ENCODE measurements at regions not wholly inside any gene's neighbourhood (a gene's known extent, or its start where the extent isn't known, plus 50 kb on each side); places are given as distances from the start of the nearest gene placed in this dataset.
A peak's percentile ranks its signal among the peaks of the same experiment; 100 is the strongest.

DNA sequence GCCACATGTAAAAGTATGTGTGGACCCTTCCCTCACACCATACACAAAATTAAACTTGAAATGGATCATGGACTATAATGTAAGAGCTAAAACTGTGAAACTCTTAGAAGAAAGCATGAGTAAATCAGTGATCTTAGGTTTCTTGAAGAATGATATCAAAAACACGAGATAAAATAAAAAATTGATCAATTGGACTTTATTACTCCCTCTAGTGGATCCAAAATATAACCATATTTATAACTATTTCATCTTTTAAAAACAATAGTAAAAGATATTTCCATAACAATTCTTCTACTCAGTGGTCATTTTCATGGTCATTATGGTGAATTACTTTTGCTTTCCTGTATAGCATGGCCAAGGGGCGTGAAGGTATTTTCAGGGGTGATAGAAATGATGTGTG is 174.6 kb upstream of the LSM14A start:
- intact Hi-C loops (cut with micrococcal nuclease; ENCODE audit: unreplicated experiment), result loop anchor here (5.0 kb wide), 1 partner anchor 200 kb away; the partner anchor contains the start of gene KCTD15
- POLR2A ChIA-PET (ENCODE audit: unreplicated experiment), result no interaction called here
- Histone ChIP-seq H3K79me2 (ENCODE audit: low read depth) (no peaks in the 10 kb centered on the region), H3K4me1 (replicated peaks; ENCODE audit: insufficient read depth) (no peaks in the 10 kb centered on the region), H3K4me3 (no peak overlapping the region), H4K20me1 (ENCODE audit: insufficient read depth) (no peaks in the 10 kb centered on the region), H2AFZ (no peak overlapping the region), H3K9me3 (ENCODE audit: insufficient read depth, low read depth) (no peaks in the 10 kb centered on the region), H3F3A (ENCODE audit: insufficient read depth, low read depth) (no peaks in the 10 kb centered on the region), H3K27me3 (ENCODE audit: insufficient read depth, low read depth) (peaks cover 37% of the 10 kb centered on the region), H3K27ac (no peak overlapping the region), H3K36me3 (ENCODE audit: low read depth) (no peaks in the 10 kb centered on the region), H3K9me2 (ENCODE audit: insufficient read depth) (no peaks in the 10 kb centered on the region), H3K4me2 (no peak overlapping the region)
- no TSS peak for BruUV-seq (replicated peaks)
- CTCF ChIA-PET, result interaction anchor here (0.7 kb wide), 1 partner anchor 141 kb away, joined by 4 read pairs; no protein-coding TSS in a partner anchor
- DNase-seq, result no peak
- no peak for TF ChIP-seq EZH2 (IDR thresholded peaks at IDR 0.05; ENCODE audit: low read depth)
- TF ChIP-seq, protein P1, sequence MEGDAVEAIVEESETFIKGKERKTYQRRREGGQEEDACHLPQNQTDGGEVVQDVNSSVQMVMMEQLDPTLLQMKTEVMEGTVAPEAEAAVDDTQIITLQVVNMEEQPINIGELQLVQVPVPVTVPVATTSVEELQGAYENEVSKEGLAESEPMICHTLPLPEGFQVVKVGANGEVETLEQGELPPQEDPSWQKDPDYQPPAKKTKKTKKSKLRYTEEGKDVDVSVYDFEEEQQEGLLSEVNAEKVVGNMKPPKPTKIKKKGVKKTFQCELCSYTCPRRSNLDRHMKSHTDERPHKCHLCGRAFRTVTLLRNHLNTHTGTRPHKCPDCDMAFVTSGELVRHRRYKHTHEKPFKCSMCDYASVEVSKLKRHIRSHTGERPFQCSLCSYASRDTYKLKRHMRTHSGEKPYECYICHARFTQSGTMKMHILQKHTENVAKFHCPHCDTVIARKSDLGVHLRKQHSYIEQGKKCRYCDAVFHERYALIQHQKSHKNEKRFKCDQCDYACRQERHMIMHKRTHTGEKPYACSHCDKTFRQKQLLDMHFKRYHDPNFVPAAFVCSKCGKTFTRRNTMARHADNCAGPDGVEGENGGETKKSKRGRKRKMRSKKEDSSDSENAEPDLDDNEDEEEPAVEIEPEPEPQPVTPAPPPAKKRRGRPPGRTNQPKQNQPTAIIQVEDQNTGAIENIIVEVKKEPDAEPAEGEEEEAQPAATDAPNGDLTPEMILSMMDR (conservative IDR thresholded peaks at IDR 0.05), result peak; percentile 66

DNA sequence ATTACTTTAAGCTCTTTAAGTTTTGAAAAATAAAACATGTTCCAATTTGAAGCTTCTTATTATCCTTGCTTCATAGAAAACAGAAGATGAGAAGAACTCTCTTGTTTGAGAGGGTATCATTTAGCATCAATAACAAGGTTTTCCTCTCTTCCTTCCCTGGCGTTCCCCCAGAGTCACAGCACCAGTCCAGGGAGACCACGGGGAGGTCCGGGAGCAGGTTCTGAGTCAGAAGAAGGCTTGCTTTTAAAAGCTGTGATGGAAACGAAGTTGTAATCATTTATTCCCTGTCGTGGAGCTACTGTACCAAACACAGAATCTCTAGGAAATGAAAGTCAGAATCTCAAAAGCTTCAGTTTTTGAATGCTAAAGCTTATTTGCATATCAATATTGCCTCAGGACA is 174.0 kb upstream of the LSM14A start:
- Histone ChIP-seq H4K20me1 (ENCODE audit: insufficient read depth) (no peaks in the 10 kb centered on the region), H3K36me3 (ENCODE audit: low read depth) (no peaks in the 10 kb centered on the region), H3K79me2 (ENCODE audit: low read depth) (no peaks in the 10 kb centered on the region), H3F3A (ENCODE audit: insufficient read depth, low read depth) (no peaks in the 10 kb centered on the region), H3K4me2 (no peak overlapping the region), H3K27ac (no peak overlapping the region), H3K9me3 (ENCODE audit: insufficient read depth, low read depth) (no peaks in the 10 kb centered on the region), H3K4me1 (replicated peaks; ENCODE audit: insufficient read depth) (no peaks in the 10 kb centered on the region), H3K27me3 (ENCODE audit: insufficient read depth, low read depth) (peaks cover 43% of the 10 kb centered on the region), H3K4me3 (no peak overlapping the region), H3K9me2 (ENCODE audit: insufficient read depth) (no peaks in the 10 kb centered on the region), H2AFZ (no peak overlapping the region)
- CTCF ChIA-PET, result interaction anchor here (0.5 to 0.7 kb wide), 3 partner anchors 142 to 434 kb away, joined by 3 to 4 read pairs (median 3); no protein-coding TSS in a partner anchor
- intact Hi-C loops (cut with micrococcal nuclease; ENCODE audit: unreplicated experiment), result loop anchor here (5.0 kb wide), 1 partner anchor 201 kb away; the partner anchor contains the start of gene KCTD15
- no peak for DNase-seq
- POLR2A ChIA-PET (ENCODE audit: unreplicated experiment), result no interaction called here
- TF ChIP-seq EZH2 (IDR thresholded peaks at IDR 0.05; ENCODE audit: low read depth), result no peak
- TF ChIP-seq, protein P1 (conservative IDR thresholded peaks at IDR 0.05), result no peak
- no TSS peak for BruUV-seq (replicated peaks)

DNA sequence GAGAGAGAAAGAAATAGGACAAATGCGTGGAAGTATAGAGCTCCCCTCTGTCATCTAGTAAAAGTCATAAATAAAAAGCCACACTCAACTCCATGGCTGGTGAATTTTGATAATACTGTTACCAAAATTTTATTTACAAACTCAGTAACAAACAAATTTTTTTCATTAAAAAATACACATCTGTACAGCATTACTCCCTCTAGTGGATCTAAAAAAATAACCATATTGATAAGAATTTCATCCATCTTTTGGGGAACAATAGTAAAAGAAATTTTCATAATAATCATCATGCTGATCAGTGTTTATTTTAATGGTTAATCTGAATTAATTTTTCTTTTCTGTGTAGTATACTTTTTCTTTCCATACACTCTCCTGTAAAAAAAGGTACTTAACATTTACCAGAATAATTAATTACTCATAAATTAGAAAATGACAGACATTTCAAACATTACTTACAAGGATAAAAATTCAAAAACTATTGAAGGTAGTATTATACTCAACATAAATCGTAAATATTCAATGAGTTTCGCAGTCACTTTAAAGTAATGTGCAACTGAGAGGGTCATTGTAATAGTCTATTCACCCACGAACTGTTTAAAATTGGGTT is 173.5 kb upstream of the LSM14A start:
- Histone ChIP-seq H3K4me3 (no peak overlapping the region), H3K4me2 (no peak overlapping the region), H3K4me1 (replicated peaks; ENCODE audit: insufficient read depth) (no peaks in the 10 kb centered on the region), H3F3A (ENCODE audit: insufficient read depth, low read depth) (no peaks in the 10 kb centered on the region), H3K9me3 (ENCODE audit: insufficient read depth, low read depth) (no peaks in the 10 kb centered on the region), H3K9me2 (ENCODE audit: insufficient read depth) (no peaks in the 10 kb centered on the region), H4K20me1 (ENCODE audit: insufficient read depth) (no peaks in the 10 kb centered on the region), H3K36me3 (ENCODE audit: low read depth) (no peaks in the 10 kb centered on the region), H3K79me2 (ENCODE audit: low read depth) (no peaks in the 10 kb centered on the region), H2AFZ (no peak overlapping the region), H3K27me3 (ENCODE audit: insufficient read depth, low read depth) (peaks cover 48% of the 10 kb centered on the region), H3K27ac (no peak overlapping the region)
- no TSS peak for BruUV-seq (replicated peaks)
- DNase-seq, result no peak
- ChIA-PET CTCF (interaction anchor here (0.5 to 0.7 kb wide), 2 partner anchors 221 to 433 kb away, joined by 3 read pairs; no protein-coding TSS in a partner anchor), POLR2A (ENCODE audit: unreplicated experiment) (no interaction called here)
- intact Hi-C loops (cut with micrococcal nuclease; ENCODE audit: unreplicated experiment), result loop anchor here (5.0 kb wide), 1 partner anchor 202 kb away; the partner anchor contains the start of gene KCTD15
- TF ChIP-seq, protein P1 (conservative IDR thresholded peaks at IDR 0.05), result peak; percentile 62
- TF ChIP-seq EZH2 (IDR thresholded peaks at IDR 0.05; ENCODE audit: low read depth), result no peak
